ENCODE measurements at regions not wholly inside any gene's neighbourhood (a gene's known extent, or its start where the extent isn't known, plus 50 kb on each side); places are given as distances from the start of the nearest gene placed in this dataset.

GRCh38 chr10:16232441-16232840 lies 204.4 kb upstream of the PTER start:
- H3K4me1 ChIP-seq (replicated peaks in 1 of 2; ENCODE audit: control insufficient read depth in 2 of 2, insufficient read depth in 2 of 2, low read length in 2 of 2) = no peaks in the 10 kb centered on the region
- DNase-seq (ENCODE audit: extremely low read depth in 1 of 4, low spot score in 3 of 4) (no peak), ATAC-seq (no peak), FAIRE-seq (no peak)
- H3K79me2 ChIP-seq (ENCODE audit: control insufficient read depth, insufficient read depth, low read length) = no peaks in the 10 kb centered on the region
- no peaks in the 10 kb centered on the region for H3K9me1 ChIP-seq (ENCODE audit: control insufficient read depth, insufficient read depth, low read length)
- no peak overlapping the region for H3K4me2 ChIP-seq (ENCODE audit: insufficient read depth, low read length)
- no peak overlapping the region for H3K4me3 ChIP-seq
- no peaks in the 10 kb centered on the region for H3K9me3 ChIP-seq (replicated peaks; ENCODE audit: control insufficient read depth, insufficient read depth, low read depth, low read length)
- CTCF ChIA-PET (ENCODE audit: low intra/inter-chr PET ratio) = no interaction called here
- no peak overlapping the region for H3K27ac ChIP-seq (ENCODE audit: extremely low read depth, low read depth, low read length)
- no peak overlapping the region for H3K9ac ChIP-seq (ENCODE audit: insufficient read depth in 1 of 2, low read depth in 2 of 2, low read length in 2 of 2)
- BruUV-seq (replicated peaks) = no TSS peak
- no peaks in the 10 kb centered on the region for H3K27me3 ChIP-seq (ENCODE audit: control insufficient read depth in 2 of 2, insufficient read depth in 2 of 2, low read length in 2 of 2)
- intact Hi-C loops (cut with micrococcal nuclease) = no loop called here
- POLR2A ChIA-PET = no interaction called here
- no peak overlapping the region for H2AFZ ChIP-seq (ENCODE audit: low read depth, low read length)
- WGBS (ENCODE audit: insufficient coverage, low coverage, missing lambda C conversion rate) = 0% methylated on average over 1 of the region's 1 CpG
- H3K36me3 ChIP-seq (ENCODE audit: control insufficient read depth, insufficient read depth, low read length) = no peaks in the 10 kb centered on the region
- in situ Hi-C loops (cut with MboI) = no loop called here
- no peaks in the 10 kb centered on the region for H4K20me1 ChIP-seq (replicated peaks; ENCODE audit: control insufficient read depth, insufficient read depth, low read length)
- TF ChIP-seq ZNF398 (CRISPR knock-in tag; IDR thresholded peaks at IDR 0.05) (no peak), CBX5 (IDR thresholded peaks at IDR 0.05; ENCODE audit: borderline replicate concordance, low read depth) (no peak), ZNF445 (CRISPR knock-in tag; IDR thresholded peaks at IDR 0.05; ENCODE audit: low read depth) (no peak), SP2 (IDR thresholded peaks at IDR 0.05; ENCODE audit: extremely low read depth, low read depth, low read length, poor library complexity, severe bottlenecking) (no peak), SPI1 (IDR thresholded peaks at IDR 0.05; ENCODE audit: borderline replicate concordance, low read depth, low read length) (no peak), RFX1 (IDR thresholded peaks at IDR 0.05) (no peak), NFIX (CRISPR knock-in tag; IDR thresholded peaks at IDR 0.05; ENCODE audit: low read depth) (no peak), ZNF277 (CRISPR knock-in tag; IDR thresholded peaks at IDR 0.05; ENCODE audit: borderline replicate concordance) (no peak), TFE3 (CRISPR knock-in tag; IDR thresholded peaks at IDR 0.05) (no peak), U2AF2 (optimal IDR thresholded peaks at IDR 0.05; ENCODE audit: low read depth, low read length) (no peak), NCOA2 (IDR thresholded peaks at IDR 0.05; ENCODE audit: partially characterized antibody in 2 of 2) (no peak)
- TF ChIP-seq, protein P1, sequence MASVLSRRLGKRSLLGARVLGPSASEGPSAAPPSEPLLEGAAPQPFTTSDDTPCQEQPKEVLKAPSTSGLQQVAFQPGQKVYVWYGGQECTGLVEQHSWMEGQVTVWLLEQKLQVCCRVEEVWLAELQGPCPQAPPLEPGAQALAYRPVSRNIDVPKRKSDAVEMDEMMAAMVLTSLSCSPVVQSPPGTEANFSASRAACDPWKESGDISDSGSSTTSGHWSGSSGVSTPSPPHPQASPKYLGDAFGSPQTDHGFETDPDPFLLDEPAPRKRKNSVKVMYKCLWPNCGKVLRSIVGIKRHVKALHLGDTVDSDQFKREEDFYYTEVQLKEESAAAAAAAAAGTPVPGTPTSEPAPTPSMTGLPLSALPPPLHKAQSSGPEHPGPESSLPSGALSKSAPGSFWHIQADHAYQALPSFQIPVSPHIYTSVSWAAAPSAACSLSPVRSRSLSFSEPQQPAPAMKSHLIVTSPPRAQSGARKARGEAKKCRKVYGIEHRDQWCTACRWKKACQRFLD (CRISPR knock-in tag; IDR thresholded peaks at IDR 0.05) = no peak
- TF ChIP-seq, protein P2, sequence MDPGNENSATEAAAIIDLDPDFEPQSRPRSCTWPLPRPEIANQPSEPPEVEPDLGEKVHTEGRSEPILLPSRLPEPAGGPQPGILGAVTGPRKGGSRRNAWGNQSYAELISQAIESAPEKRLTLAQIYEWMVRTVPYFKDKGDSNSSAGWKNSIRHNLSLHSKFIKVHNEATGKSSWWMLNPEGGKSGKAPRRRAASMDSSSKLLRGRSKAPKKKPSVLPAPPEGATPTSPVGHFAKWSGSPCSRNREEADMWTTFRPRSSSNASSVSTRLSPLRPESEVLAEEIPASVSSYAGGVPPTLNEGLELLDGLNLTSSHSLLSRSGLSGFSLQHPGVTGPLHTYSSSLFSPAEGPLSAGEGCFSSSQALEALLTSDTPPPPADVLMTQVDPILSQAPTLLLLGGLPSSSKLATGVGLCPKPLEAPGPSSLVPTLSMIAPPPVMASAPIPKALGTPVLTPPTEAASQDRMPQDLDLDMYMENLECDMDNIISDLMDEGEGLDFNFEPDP (CRISPR knock-in tag; IDR thresholded peaks at IDR 0.05) = no peak
